HCT116 (cell line): ENCODE measurements at regions not wholly inside any gene's neighbourhood (a gene's known extent, or its start where the extent isn't known, plus 50 kb on each side); places are given as distances from the start of the nearest gene placed in this dataset.

Experiments used
- ATAC-seq: fragments of 200-7000 bp; cut with Tn5 transposase; 2 replicates; pipeline ENCODE4 v1.9.1; 2020; ENCODE audit warnings: mild to moderate bottlenecking, moderate library complexity
- BruUV-seq: library from RNA; stranded (reverse); fragments of 400-500 nt; replicated peaks from 2 replicates; lab custom pipeline; 2021; lab: Mats Ljungman, UMichigan
- CTCF ChIA-PET: fragments of 300-600 bp; sonication (Branson Sonifier 250); formaldehyde crosslinking; loops from one replicate; lab custom pipeline; 2021; ENCODE audit warnings: antibody characterized with exemption; lab: Charles Lee
- POLR2A ChIA-PET: fragments of 300-600, 350-600 bp; sonication (Branson Sonifier 250); formaldehyde crosslinking; loops from one replicate; lab custom pipeline; 2021; ENCODE audit warnings: antibody characterized with exemption; lab: Charles Lee
- RAD21 ChIA-PET, 2 experiments: fragments of 300-600 bp; sonication (Branson Sonifier 250); formaldehyde crosslinking; loops; one replicate each; lab custom pipeline; 2023; ENCODE audit warnings: low total read pairs in 2 of 2; ENCODE audit not compliant: uncharacterized antibody in 2 of 2, unreplicated experiment in 2 of 2, low non-redundant PET in 1 of 2; lab: Charles Lee
- DNase-seq: peaks from one replicate; pipeline ENCODE4 v3.0.0-alpha.2; 2010; ENCODE audit warnings: low read depth, low spot score
- H2AFZ ChIP-seq: fragments of 200-600 bp; shearing (Covaris generic), sonication (generic); 2 replicates; pipeline ENCODE4 v1.6.1; 2017; ENCODE audit warnings: low read depth, mixed run types, mixed read lengths, antibody characterized with exemption, low read length; ENCODE audit not compliant: poor library complexity, severe bottlenecking
- H3K27ac ChIP-seq: 2 replicates; pipeline ENCODE4 v1.5.1; 2012; ENCODE audit warnings: low read depth, low read length
- H3K27me3 ChIP-seq: fragments of 200-600 bp; sonication (generic); 2 replicates; pipeline ENCODE4 v1.6.1; 2016; ENCODE audit warnings: mixed run types, low read length, mixed read lengths; ENCODE audit not compliant: insufficient read depth
- H3K36me3 ChIP-seq, 2 experiments: fragments of 200-500 bp in 1 of 2; fragments of 200-600 bp in 1 of 2; sonication (Bioruptor generic) in 1 of 2; sonication (generic) in 1 of 2; 2 replicates each; pipeline versions ENCODE4 v1.5.1 to v1.6.1; 2014 to 2016; ENCODE audit warnings: low read length in 2 of 2, inconsistent platforms in 1 of 2, mixed read lengths in 1 of 2, mixed run types in 1 of 2; ENCODE audit not compliant: insufficient read depth in 2 of 2, control insufficient read depth in 1 of 2
- H3K4me1 ChIP-seq, 2 experiments: fragments of 200-600 bp in 1 of 2; sonication (generic) in 1 of 2; 2 replicates each; pipeline versions ENCODE4 v1.5.1 to v1.6.1; 2012 to 2017; ENCODE audit warnings: low read length in 2 of 2, inconsistent platforms in 1 of 2, mild to moderate bottlenecking in 1 of 2, mixed read lengths in 1 of 2, mixed run types in 1 of 2, moderate library complexity in 1 of 2; ENCODE audit not compliant: insufficient read depth in 2 of 2, control insufficient read depth in 1 of 2
- H3K4me2 ChIP-seq: fragments of 200-600 bp; sonication (generic); 2 replicates; pipeline ENCODE4 v1.6.1; 2017; ENCODE audit warnings: mixed run types, low read length, mixed read lengths
- H3K4me3 ChIP-seq, 2 experiments: fragments of 200-600 bp in 1 of 2; sonication (generic) in 1 of 2; replicated peaks in 1 of 2; 2 replicates each; pipeline ENCODE4 v1.5.1; 2011 to 2016; ENCODE audit warnings: low read length in 2 of 2, control low read depth in 1 of 2, low read depth in 1 of 2, mild to moderate bottlenecking in 1 of 2, mixed read lengths in 1 of 2, mixed run types in 1 of 2
- H3K79me2 ChIP-seq: fragments of 200-600 bp; sonication (generic); 2 replicates; pipeline ENCODE4 v1.6.1; 2017; ENCODE audit warnings: mild to moderate bottlenecking, mixed run types, low read length, moderate library complexity, mixed read lengths; ENCODE audit not compliant: insufficient read depth
- H3K9ac ChIP-seq: fragments of 200-600 bp; sonication (generic); 2 replicates; pipeline ENCODE4 v1.6.1; 2016; ENCODE audit warnings: low read length, mixed read lengths
- H3K9me2 ChIP-seq: fragments of 200-600 bp; sonication (generic), shearing (Covaris generic); 2 replicates; pipeline ENCODE4 v1.6.1; 2017; ENCODE audit warnings: mixed run types, mild to moderate bottlenecking, moderate library complexity; ENCODE audit not compliant: insufficient read depth
- H3K9me3 ChIP-seq, 2 experiments: fragments of 200-500 bp in 1 of 2; fragments of 200-600 bp in 1 of 2; sonication (Bioruptor generic) in 1 of 2; sonication (generic) in 1 of 2; 2 replicates each; pipeline ENCODE4 v1.6.1; 2014 to 2017; ENCODE audit warnings: low read length in 2 of 2, mixed read lengths in 2 of 2, inconsistent platforms in 1 of 2, low read depth in 1 of 2, mild to moderate bottlenecking in 1 of 2, mixed run types in 1 of 2, moderate library complexity in 1 of 2; ENCODE audit not compliant: control insufficient read depth in 1 of 2, insufficient read depth in 1 of 2
- H4K20me1 ChIP-seq: fragments of 200-600 bp; sonication (generic), shearing (Covaris generic); 2 replicates; pipeline ENCODE4 v1.6.1; 2017; ENCODE audit warnings: mixed run types, mild to moderate bottlenecking, moderate library complexity; ENCODE audit not compliant: insufficient read depth
- ATF3 ChIP-seq: IDR thresholded peaks from 2 replicates; pipeline ENCODE4 v1.6.1; 2012
- CBX3 ChIP-seq: IDR thresholded peaks from 2 replicates; pipeline ENCODE4 v1.6.1; 2012; ENCODE audit warnings: low read depth
- EGR1 ChIP-seq: IDR thresholded peaks from 2 replicates; pipeline ENCODE4 v1.6.1; 2012; ENCODE audit warnings: low read depth
- ELF1 ChIP-seq: IDR thresholded peaks from 2 replicates; pipeline ENCODE4 v1.6.1; 2012; ENCODE audit warnings: low read depth, borderline replicate concordance
- EZH2 ChIP-seq: fragments of 200-600 bp; sonication (generic); IDR thresholded peaks from 2 replicates; pipeline ENCODE4 v1.6.1; 2017; ENCODE audit warnings: antibody characterized with exemption, mixed run types
- EZH2phosphoT487 ChIP-seq: fragments of 200-600 bp; IDR thresholded peaks from 2 replicates; pipeline ENCODE4 v1.6.1; 2018; ENCODE audit warnings: antibody characterized with exemption, borderline replicate concordance
- FOSL1 ChIP-seq: IDR thresholded peaks from 2 replicates; pipeline ENCODE4 v1.6.1; 2012; ENCODE audit warnings: low read depth
- JUND ChIP-seq: IDR thresholded peaks from 2 replicates; pipeline ENCODE4 v1.6.1; 2012
- POLR2A ChIP-seq: IDR thresholded peaks from 2 replicates; pipeline ENCODE4 v1.7.0; 2011; ENCODE audit warnings: borderline replicate concordance; ENCODE audit not compliant: insufficient read depth, insufficient read length; ENCODE audit errors: extremely low read depth
- SP1 ChIP-seq: IDR thresholded peaks from 2 replicates; pipeline ENCODE4 v1.6.1; 2012; ENCODE audit warnings: low read depth
- SRF ChIP-seq: IDR thresholded peaks from 2 replicates; pipeline ENCODE4 v1.6.1; 2012; ENCODE audit warnings: low read depth
- TCF7L2 ChIP-seq: IDR thresholded peaks from 2 replicates; pipeline ENCODE4 v1.7.0; 2011; ENCODE audit warnings: borderline replicate concordance, inconsistent platforms; ENCODE audit not compliant: insufficient read depth, insufficient read length; ENCODE audit errors: extremely low read depth
- YY1 ChIP-seq: IDR thresholded peaks from 2 replicates; pipeline ENCODE4 v1.6.1; 2011; ENCODE audit warnings: low read length, low read depth, moderate library complexity, mild to moderate bottlenecking; ENCODE audit not compliant: insufficient replicate concordance; ENCODE audit errors: extremely low read depth
- ZNF274 ChIP-seq: fragments of 200-500 bp; sonication (Bioruptor generic); IDR thresholded peaks from 2 replicates; pipeline ENCODE4 v1.6.1; 2014; ENCODE audit warnings: mild to moderate bottlenecking, low read depth, low read length, inconsistent platforms
- intact Hi-C: fragments of 100-400 bp; cut with micrococcal nuclease; formaldehyde crosslinking; loops from 2 replicates; pipeline ENCODE4 v1.10.0; 2022
- TF ChIP-seq, protein P1 (sequence below): IDR thresholded peaks from 2 replicates; pipeline ENCODE4 v1.6.1; 2012
- TF ChIP-seq, protein P2 (sequence below), 3 experiments: fragments of 200-600 bp in 1 of 3; sonication (generic) in 1 of 3; IDR thresholded peaks in 2 of 3; conservative IDR thresholded peaks in 1 of 3; 2 replicates each; pipeline ENCODE4 v1.5.1; 2012 to 2017; ENCODE audit warnings: low read depth in 2 of 3, low read length in 2 of 3, antibody characterized with exemption in 1 of 3, borderline replicate concordance in 1 of 3, control low read depth in 1 of 3, mild to moderate bottlenecking in 1 of 3, mixed read lengths in 1 of 3, mixed run types in 1 of 3, moderate library complexity in 1 of 3; ENCODE audit not compliant: insufficient read depth in 1 of 3

DNA sequence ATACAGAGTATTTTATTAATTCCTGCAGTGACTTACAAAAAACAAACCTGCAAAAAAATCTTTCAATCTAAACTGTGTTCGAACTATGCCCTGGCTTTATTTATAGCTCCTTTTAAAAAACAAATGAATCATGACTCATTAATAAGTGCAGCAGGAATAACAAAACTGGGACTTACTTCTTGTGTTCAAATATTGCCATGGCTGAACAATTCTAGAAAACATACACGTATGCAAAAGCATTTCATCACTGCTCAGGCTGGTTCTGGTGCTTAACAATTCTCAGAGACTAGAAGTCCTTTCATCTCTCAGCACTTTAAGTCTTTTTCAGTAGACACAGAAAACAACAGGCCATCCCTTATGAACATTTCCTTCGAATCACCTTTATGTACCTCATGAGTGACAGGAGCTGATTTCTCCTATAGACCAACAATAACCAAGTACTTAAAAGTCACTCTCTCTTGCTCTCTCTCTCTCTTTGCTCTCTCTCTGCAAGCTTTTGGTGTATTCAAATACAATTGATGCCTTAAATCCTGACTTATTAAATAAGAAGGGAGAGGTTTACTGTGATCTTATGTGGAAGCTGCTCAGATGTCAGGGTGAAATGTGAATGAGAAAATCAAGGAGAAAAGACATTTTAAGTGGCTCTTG is 268.8 kb downstream of the TTC8 start:
- Histone ChIP-seq H3K9me2 (no peaks in the 10 kb centered on the region), H3K27ac (no peak overlapping the region), H3K4me2 (no peak overlapping the region), H2AFZ (no peak overlapping the region), H3K36me3 (no peaks in the 10 kb centered on the region), H3K79me2 (no peaks in the 10 kb centered on the region), H4K20me1 (no peaks in the 10 kb centered on the region), H3K4me1 (no peaks in the 10 kb centered on the region), H3K27me3 (no peaks in the 10 kb centered on the region), H3K4me3 (no peak overlapping the region), H3K9ac (no peak overlapping the region), H3K9me3 (peaks cover 3 to 7% of the 10 kb centered on the region in 2 experiments; a peak in 1 of 4 replicates)
- no peak for DNase-seq
- TF ChIP-seq ELF1: no peak
- no peak for TF ChIP-seq ZNF274
- TF ChIP-seq ATF3: no peak
- TF ChIP-seq FOSL1: no peak
- TF ChIP-seq, protein P1, sequence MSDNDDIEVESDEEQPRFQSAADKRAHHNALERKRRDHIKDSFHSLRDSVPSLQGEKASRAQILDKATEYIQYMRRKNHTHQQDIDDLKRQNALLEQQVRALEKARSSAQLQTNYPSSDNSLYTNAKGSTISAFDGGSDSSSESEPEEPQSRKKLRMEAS: no peak
- no peak for TF ChIP-seq SP1
- no peak for TF ChIP-seq CBX3
- TF ChIP-seq EZH2phosphoT487: no peak
- TF ChIP-seq POLR2A: no peak
- TF ChIP-seq EGR1: no peak
- TF ChIP-seq TCF7L2: no peak
- TF ChIP-seq SRF: no peak
- no peak for ATAC-seq
- no TSS peak for BruUV-seq
- intact Hi-C loops: no loop called here
- ChIA-PET CTCF (no interaction called here), RAD21 (no interaction called here), POLR2A (no interaction called here)

GRCh38 chr14:89095036-89095435 is 270.6 kb downstream of the TTC8 start:
- Histone ChIP-seq H3K9me3 (peaks cover 3 to 7% of the 10 kb centered on the region in 2 experiments; a peak in 1 of 4 replicates), H3K4me3 (no peak overlapping the region), H3K27me3 (no peaks in the 10 kb centered on the region), H3K27ac (no peak overlapping the region), H3K79me2 (no peaks in the 10 kb centered on the region), H2AFZ (no peak overlapping the region), H3K9me2 (no peaks in the 10 kb centered on the region), H3K4me2 (no peak overlapping the region), H4K20me1 (no peaks in the 10 kb centered on the region), H3K4me1 (no peaks in the 10 kb centered on the region), H3K9ac (no peak overlapping the region), H3K36me3 (no peaks in the 10 kb centered on the region)
- ATAC-seq (no peak), DNase-seq (no peak)
- ChIA-PET CTCF (no interaction called here), POLR2A (no interaction called here), RAD21 (no interaction called here)
- intact Hi-C loops: no loop called here
- no TSS peak for BruUV-seq
- TF ChIP-seq SRF: no peak
- no peak for TF ChIP-seq JUND
- TF ChIP-seq, protein P1: no peak
- TF ChIP-seq EZH2: no peak
- TF ChIP-seq, protein P2, sequence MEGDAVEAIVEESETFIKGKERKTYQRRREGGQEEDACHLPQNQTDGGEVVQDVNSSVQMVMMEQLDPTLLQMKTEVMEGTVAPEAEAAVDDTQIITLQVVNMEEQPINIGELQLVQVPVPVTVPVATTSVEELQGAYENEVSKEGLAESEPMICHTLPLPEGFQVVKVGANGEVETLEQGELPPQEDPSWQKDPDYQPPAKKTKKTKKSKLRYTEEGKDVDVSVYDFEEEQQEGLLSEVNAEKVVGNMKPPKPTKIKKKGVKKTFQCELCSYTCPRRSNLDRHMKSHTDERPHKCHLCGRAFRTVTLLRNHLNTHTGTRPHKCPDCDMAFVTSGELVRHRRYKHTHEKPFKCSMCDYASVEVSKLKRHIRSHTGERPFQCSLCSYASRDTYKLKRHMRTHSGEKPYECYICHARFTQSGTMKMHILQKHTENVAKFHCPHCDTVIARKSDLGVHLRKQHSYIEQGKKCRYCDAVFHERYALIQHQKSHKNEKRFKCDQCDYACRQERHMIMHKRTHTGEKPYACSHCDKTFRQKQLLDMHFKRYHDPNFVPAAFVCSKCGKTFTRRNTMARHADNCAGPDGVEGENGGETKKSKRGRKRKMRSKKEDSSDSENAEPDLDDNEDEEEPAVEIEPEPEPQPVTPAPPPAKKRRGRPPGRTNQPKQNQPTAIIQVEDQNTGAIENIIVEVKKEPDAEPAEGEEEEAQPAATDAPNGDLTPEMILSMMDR (IDR thresholded peaks at IDR 0.05 in 2 of 3, conservative IDR thresholded peaks at IDR 0.05 in 1 of 3; ENCODE audit: borderline replicate concordance in 1 of 3, insufficient read depth in 1 of 3, low read depth in 2 of 3, low read length in 2 of 3): no peak
- TF ChIP-seq EGR1: no peak
- TF ChIP-seq TCF7L2: no peak
- no peak for TF ChIP-seq YY1
- no peak for TF ChIP-seq FOSL1
